GM12865 (cell line): ENCODE measurements at regions not wholly inside any gene's neighbourhood (a gene's known extent, or its start where the extent isn't known, plus 50 kb on each side); places are given as distances from the start of the nearest gene placed in this dataset.

Source experiments
- DNase-seq: peaks from one replicate; pipeline ENCODE4 v3.0.0; 2010; ENCODE audit warnings: low read depth
- H3K4me3 ChIP-seq: 2 replicates; pipeline ENCODE4 v1.5.1; 2011; ENCODE audit warnings: mild to moderate bottlenecking, low read depth, low read length, control low read depth
- TF ChIP-seq, protein P1 (sequence below): IDR thresholded peaks from 2 replicates; pipeline ENCODE4 v1.5.1; 2011; ENCODE audit warnings: low read length, control low read depth, low read depth, inconsistent platforms; ENCODE audit not compliant: insufficient read depth; ENCODE audit errors: missing control alignments

DNA sequence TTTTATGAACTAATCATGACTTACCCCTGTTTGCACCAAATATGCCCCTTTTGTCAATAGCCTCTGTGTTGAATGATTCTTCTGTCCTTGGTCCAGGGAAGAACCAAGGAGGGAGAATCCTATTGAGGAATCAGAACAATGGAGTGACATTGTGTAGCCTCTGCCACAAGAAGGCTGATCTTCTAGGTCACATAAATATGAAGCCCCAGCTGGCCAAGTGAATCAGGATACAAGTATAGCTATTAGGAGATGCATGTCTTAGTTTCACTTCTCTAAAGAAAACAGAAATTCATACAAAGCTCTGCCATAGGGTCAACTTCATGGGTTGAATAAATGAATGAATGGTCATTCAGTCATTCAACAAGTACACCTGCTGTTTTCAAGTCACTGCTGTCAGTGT is 118.2 kb upstream of the BLID start:
- TF ChIP-seq, protein P1, sequence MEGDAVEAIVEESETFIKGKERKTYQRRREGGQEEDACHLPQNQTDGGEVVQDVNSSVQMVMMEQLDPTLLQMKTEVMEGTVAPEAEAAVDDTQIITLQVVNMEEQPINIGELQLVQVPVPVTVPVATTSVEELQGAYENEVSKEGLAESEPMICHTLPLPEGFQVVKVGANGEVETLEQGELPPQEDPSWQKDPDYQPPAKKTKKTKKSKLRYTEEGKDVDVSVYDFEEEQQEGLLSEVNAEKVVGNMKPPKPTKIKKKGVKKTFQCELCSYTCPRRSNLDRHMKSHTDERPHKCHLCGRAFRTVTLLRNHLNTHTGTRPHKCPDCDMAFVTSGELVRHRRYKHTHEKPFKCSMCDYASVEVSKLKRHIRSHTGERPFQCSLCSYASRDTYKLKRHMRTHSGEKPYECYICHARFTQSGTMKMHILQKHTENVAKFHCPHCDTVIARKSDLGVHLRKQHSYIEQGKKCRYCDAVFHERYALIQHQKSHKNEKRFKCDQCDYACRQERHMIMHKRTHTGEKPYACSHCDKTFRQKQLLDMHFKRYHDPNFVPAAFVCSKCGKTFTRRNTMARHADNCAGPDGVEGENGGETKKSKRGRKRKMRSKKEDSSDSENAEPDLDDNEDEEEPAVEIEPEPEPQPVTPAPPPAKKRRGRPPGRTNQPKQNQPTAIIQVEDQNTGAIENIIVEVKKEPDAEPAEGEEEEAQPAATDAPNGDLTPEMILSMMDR: no peak
- H3K4me3 ChIP-seq: no peak overlapping the region
- DNase-seq: no peak

DNA sequence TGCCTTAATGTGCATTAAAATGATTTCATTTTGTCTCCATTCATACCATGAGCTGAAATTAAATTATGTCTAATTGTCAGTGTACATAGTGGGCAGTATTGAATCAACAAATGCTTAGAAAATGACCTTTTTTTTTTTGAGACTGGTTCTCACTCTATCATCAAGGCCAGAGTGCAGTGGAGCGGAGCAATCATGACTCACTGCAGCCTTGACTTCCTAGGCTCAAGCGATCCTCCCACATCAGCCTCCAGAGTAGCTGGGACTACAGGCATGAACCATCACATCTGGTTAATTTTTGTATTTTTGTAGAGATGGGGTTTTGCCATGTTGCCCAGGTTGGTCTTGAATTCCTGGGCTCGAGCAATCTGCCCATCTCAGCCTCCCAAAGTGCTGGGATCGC is 117.0 kb upstream of the BLID start:
- no peak for DNase-seq
- no peak overlapping the region for H3K4me3 ChIP-seq
- TF ChIP-seq, protein P1: no peak

DNA sequence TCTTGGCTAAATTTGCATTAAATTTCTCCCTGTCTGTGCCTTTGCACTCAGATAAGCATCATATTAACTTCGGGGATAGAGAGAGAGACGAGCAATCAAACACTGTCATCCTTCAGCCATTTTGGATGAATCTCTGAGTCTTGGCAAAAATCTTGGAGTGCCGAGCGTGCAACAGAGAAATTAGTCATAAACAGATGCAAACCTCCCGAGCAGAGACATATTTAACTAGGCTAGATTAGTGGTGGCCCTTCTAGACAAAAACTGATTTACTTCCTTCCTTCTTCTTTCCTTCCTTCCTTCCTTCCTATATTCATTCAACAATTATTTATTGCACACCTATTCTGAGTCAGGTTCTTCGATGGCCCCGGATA is 114.4 kb upstream of the BLID start:
- TF ChIP-seq, protein P1: no peak
- DNase-seq: no peak
- no peak overlapping the region for H3K4me3 ChIP-seq

DNA sequence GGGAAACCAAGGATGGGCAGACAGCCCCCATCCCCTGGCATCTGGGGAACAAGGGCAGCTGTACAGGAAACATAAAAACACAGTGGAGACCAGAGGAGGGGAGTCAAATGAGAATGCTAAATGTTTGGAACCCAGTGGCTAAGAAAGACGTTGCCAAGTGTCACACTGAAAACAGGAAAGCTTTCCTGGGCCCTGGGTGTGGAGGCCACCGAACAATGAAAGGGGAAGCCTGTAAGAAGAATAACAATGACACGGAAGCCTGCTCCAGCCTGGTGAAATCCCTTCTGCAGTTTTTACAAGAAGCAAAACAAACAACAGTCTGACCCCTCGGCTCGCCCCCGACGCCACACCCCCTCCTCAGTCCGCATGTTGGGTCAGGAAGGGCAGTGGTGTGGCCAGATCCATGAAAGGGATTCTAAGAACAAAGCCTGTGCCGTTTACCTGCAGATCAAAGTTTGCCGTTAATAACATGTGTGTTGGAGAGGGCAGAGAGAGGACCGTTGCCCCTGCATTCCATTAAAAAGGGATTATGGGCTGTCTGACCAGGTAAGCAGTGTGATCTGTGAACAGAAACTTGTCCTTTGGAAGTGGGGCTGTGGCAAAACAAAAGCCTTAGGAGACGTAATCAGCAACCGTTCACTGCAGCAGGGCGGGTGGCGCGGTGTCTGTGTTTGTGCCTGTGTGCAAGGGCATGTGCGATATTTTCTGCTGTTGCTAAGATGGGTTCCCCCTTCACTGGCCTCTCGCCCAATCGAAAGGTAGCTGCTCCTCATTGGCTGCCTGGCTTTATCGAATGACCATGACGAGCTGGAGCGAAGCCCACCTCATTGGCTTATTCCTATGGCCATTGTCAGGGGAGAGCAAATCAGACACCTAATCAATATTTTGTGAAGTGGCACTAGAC is 113.7 kb upstream of the BLID start:
- TF ChIP-seq, protein P1: no peak
- no peak for DNase-seq
- H3K4me3 ChIP-seq: no peak overlapping the region

DNA sequence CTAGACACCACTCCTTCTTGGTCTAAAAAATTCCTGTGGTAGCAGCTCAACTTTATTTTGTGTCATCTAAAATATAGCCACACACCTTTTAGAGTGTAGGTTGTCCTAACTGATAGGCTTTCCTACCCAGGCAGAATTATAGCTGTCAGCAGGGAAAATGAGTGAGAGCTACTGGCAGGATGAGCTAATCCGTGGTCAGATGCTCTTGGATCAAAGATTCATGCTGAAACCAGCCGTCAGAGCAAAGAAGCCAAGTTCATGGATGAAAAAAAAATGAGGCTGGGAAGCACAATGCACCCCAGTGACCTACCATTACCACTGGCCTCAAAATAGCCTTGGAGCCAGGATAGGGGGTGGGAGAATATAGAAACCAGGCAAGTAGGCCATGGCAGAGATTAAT is 113.1 kb upstream of the BLID start:
- no peak overlapping the region for H3K4me3 ChIP-seq
- TF ChIP-seq, protein P1: no peak
- DNase-seq: no peak

DNA sequence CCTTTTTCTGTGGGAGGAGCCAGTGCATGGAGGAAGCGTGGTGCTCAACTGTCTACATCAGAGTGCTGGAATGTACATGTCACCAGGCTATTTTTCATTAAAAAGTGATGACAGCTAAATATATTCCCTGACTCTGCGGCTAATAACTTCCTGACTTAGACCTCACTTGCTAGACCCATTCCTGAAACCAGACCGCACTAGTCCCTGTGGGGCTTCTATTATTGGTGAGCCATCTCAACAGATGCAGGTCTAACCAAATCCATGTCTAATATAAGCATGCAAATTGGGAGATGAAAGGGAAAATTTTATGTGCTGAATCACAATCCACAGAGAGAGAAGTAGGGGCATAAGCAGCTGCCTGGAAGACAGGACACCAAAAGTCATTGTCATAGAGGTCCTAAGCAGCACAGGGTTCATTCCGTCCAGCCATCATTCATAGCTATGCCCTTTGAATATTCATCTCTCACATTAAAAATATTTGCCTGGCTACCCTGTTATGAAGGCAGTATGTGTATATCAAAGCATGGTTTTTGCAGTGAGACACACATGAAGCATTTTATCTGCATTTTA is 110.9 kb upstream of the BLID start:
- no peak overlapping the region for H3K4me3 ChIP-seq
- DNase-seq: no peak
- TF ChIP-seq, protein P1: no peak
